Osteoblast (primary cell): ENCODE measurements at regions not wholly inside any gene's neighbourhood (a gene's known extent, or its start where the extent isn't known, plus 50 kb on each side); places are given as distances from the start of the nearest gene placed in this dataset.

Source experiments
- DNase-seq: peaks from one replicate; pipeline ENCODE4 v3.0.0; 2011; ENCODE audit warnings: low spot score, mixed read lengths; ENCODE audit not compliant: insufficient read length; ENCODE audit errors: missing footprints
- H2AFZ ChIP-seq: 2 replicates; pipeline ENCODE4 v1.6.0; 2011; ENCODE audit warnings: mild to moderate bottlenecking, low read length
- H3K27ac ChIP-seq: 2 replicates; pipeline ENCODE4 v1.5.1; 2011; ENCODE audit warnings: mild to moderate bottlenecking, low read depth, low read length, moderate library complexity
- H3K27me3 ChIP-seq: 2 replicates; pipeline ENCODE4 v1.6.0; 2012; ENCODE audit warnings: mild to moderate bottlenecking, control low read depth, inconsistent platforms, low read length, moderate library complexity; ENCODE audit not compliant: insufficient read depth
- H3K36me3 ChIP-seq: 2 replicates; pipeline ENCODE4 v1.5.1; 2011; ENCODE audit warnings: mild to moderate bottlenecking, low read length, control low read depth, moderate library complexity; ENCODE audit not compliant: insufficient read depth
- H3K4me1 ChIP-seq: 2 replicates; pipeline ENCODE4 v1.5.1; 2011; ENCODE audit warnings: mild to moderate bottlenecking, low read length, control low read depth, moderate library complexity; ENCODE audit not compliant: insufficient read depth
- H3K4me2 ChIP-seq: 2 replicates; pipeline ENCODE4 v1.6.0; 2011; ENCODE audit warnings: mild to moderate bottlenecking, low read length; ENCODE audit not compliant: insufficient read depth
- H3K4me3 ChIP-seq: fragments of 200-600 bp; sonication (generic); 3 replicates; pipeline ENCODE4 v1.5.1; 2012; ENCODE audit warnings: mild to moderate bottlenecking, low read length, inconsistent platforms; ENCODE audit not compliant: insufficient read depth
- H3K79me2 ChIP-seq: 2 replicates; pipeline ENCODE4 v1.6.0; 2012; ENCODE audit warnings: mild to moderate bottlenecking, low read length, control low read depth, inconsistent platforms; ENCODE audit not compliant: insufficient read depth
- H3K9me3 ChIP-seq: 2 replicates; pipeline ENCODE4 v1.5.1; 2011; ENCODE audit warnings: low read depth, low read length, control low read depth
- H4K20me1 ChIP-seq: 2 replicates; pipeline ENCODE4 v1.6.0; 2012; ENCODE audit warnings: mild to moderate bottlenecking, low read length, control low read depth; ENCODE audit not compliant: insufficient read depth
- TF ChIP-seq, protein P1 (sequence below): IDR thresholded peaks from 2 replicates; pipeline ENCODE4 v1.5.1; 2011; ENCODE audit warnings: mild to moderate bottlenecking, low read depth, low read length, moderate library complexity; ENCODE audit errors: extremely low read depth

DNA sequence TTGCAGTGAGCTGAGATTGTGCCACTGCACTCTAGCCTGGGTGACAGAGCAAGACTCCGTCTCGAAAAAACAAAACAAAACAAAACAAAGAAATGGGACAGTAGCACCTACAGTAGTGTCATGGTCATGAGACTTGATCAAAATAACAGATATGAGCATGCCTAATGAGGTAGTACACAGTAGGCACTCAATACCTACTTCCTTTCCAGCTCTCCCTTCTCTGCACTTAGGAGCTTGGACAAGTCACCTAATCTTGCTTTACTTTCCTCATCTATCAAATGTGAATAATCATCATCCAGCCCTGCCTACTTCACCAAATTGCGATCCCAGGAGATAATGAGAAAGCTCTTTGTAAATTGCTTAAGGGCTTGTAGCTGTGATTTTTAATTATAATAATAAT, 55.4 kb upstream of the EPB41L1 start:
- peaks cover 35% of the 10 kb centered on the region for H3K4me1 ChIP-seq
- TF ChIP-seq, protein P1, sequence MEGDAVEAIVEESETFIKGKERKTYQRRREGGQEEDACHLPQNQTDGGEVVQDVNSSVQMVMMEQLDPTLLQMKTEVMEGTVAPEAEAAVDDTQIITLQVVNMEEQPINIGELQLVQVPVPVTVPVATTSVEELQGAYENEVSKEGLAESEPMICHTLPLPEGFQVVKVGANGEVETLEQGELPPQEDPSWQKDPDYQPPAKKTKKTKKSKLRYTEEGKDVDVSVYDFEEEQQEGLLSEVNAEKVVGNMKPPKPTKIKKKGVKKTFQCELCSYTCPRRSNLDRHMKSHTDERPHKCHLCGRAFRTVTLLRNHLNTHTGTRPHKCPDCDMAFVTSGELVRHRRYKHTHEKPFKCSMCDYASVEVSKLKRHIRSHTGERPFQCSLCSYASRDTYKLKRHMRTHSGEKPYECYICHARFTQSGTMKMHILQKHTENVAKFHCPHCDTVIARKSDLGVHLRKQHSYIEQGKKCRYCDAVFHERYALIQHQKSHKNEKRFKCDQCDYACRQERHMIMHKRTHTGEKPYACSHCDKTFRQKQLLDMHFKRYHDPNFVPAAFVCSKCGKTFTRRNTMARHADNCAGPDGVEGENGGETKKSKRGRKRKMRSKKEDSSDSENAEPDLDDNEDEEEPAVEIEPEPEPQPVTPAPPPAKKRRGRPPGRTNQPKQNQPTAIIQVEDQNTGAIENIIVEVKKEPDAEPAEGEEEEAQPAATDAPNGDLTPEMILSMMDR, result no peak
- no peak for DNase-seq
- H4K20me1 ChIP-seq, result no peaks in the 10 kb centered on the region
- no peak overlapping the region for H3K27ac ChIP-seq
- no peak overlapping the region for H2AFZ ChIP-seq
- H3K4me3 ChIP-seq, result no peak overlapping the region
- no peak overlapping the region for H3K4me2 ChIP-seq
- H3K36me3 ChIP-seq, result no peaks in the 10 kb centered on the region
- H3K27me3 ChIP-seq, result no peaks in the 10 kb centered on the region
- H3K79me2 ChIP-seq, result peaks cover 2% of the 10 kb centered on the region
- H3K9me3 ChIP-seq, result no peaks in the 10 kb centered on the region

DNA sequence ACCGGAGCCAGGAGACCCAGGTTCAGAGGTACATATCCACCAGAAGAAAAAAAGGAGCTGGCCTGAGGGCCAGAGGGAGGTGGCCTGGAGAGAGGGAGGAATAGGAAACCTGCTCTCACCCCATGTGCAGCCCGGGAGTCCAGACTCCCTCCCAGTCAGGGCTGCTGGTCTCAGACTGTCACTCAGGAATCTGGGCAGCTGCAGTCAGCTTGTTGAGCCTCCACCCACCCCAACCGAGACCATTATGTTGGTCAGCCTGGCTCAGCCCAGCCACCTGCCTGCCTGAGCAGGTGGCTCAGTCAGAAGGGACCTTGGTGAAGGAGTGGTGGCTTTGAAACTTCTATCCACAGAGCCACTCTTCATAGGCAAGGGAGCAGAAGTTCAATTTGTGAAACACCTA, 53.3 kb upstream of the EPB41L1 start:
- Histone ChIP-seq H3K79me2 (peaks cover 11% of the 10 kb centered on the region), H3K9me3 (no peaks in the 10 kb centered on the region), H3K27me3 (no peaks in the 10 kb centered on the region), H3K4me3 (no peak overlapping the region), H3K4me2 (no peak overlapping the region), H2AFZ (no peak overlapping the region), H3K27ac (no peak overlapping the region), H3K4me1 (peaks cover 35% of the 10 kb centered on the region), H3K36me3 (no peaks in the 10 kb centered on the region), H4K20me1 (no peaks in the 10 kb centered on the region)
- DNase-seq, result no peak
- TF ChIP-seq, protein P1, result no peak

DNA sequence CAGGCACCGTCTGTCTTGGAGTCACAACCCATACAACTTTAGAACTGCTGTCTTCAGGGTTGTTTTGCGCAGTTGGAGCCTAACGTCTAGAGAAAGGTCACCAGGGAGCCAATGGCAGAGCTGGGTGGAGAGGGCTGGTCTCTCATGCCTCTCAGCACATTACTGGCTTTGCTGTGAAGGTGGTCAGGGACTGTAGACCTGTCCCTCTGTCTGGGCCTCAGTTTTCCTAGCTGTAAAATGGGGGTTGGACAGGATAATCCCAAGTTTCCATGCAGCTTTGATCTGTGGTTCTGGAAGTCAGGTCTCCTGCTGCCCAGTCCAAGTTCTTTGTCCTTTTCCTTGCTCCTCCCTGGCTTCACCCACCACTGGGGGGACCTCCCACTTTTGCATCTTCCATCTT, 52.2 kb upstream of the EPB41L1 start:
- Histone ChIP-seq H3K79me2 (peaks cover 14% of the 10 kb centered on the region), H3K4me3 (no peak overlapping the region), H3K27me3 (no peaks in the 10 kb centered on the region), H3K27ac (no peak overlapping the region), H3K9me3 (no peaks in the 10 kb centered on the region), H3K4me1 (peaks cover 31% of the 10 kb centered on the region), H3K4me2 (no peak overlapping the region), H2AFZ (no peak overlapping the region), H3K36me3 (no peaks in the 10 kb centered on the region), H4K20me1 (no peaks in the 10 kb centered on the region)
- DNase-seq, result no peak
- TF ChIP-seq, protein P1, result no peak

DNA sequence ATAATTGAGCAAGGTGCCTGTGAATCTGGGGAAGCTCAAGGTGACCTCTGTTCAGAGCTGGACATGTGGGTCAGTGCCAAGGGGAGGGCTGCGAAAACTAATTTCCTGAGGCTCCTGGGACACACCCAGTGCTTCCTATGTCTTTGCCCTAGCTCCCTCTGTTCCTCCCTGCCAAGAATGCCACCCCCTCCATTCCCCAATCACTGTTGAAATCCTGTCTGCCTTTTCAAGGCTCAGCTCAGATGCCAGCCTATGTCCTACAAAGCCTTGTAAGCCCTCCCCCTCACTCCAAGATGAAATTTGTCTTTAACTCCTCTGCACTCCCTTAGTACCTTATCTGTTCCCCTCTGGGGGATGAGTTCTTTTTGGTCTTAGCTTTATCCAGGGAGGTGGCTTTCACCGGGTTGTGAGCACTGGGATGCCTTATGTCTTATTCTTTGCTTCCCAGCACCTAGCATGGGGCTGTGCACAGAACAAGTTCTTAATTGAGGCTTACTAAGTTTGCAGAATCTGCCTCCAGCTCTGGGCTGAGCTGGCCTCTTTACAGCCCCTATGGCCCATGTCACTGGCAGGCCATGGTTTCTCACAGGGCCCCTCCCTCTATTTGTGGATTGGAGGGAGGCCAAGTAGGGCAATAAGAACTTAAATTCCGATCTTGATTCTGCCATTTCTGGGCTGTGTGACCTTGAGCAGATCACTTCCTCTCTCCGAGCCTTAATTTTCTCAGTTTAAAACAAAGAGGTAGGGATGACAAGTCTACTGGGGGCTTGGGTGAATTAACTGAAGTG, 51.5 kb upstream of the EPB41L1 start:
- Histone ChIP-seq H3K4me2 (peak overlapping the region; percentile 20), H3K4me1 (peaks cover 24% of the 10 kb centered on the region)
- peak; percentile 68 for DNase-seq

More for the DNA sequence above, 51.5 kb upstream of the EPB41L1 start:
- TF ChIP-seq, protein P1, result no peak
- Histone ChIP-seq H3K79me2 (peaks cover 14% of the 10 kb centered on the region), H3K9me3 (no peaks in the 10 kb centered on the region), H3K27me3 (no peaks in the 10 kb centered on the region), H4K20me1 (no peaks in the 10 kb centered on the region), H3K27ac (no peak overlapping the region), H3K4me3 (no peak overlapping the region), H2AFZ (no peak overlapping the region), H3K36me3 (no peaks in the 10 kb centered on the region)
